BJ (cell line): ENCODE measurements at regions not wholly inside any gene's neighbourhood (a gene's known extent, or its start where the extent isn't known, plus 50 kb on each side); places are given as distances from the start of the nearest gene placed in this dataset.

Source experiments
- CTCF ChIA-PET: fragments of 350-600 bp; formaldehyde crosslinking; extraction: SDS; loops from one replicate; lab custom pipeline; 2021; ENCODE audit warnings: antibody characterized with exemption, inconsistent platforms; lab: Yijun Ruan, JAX
- POLR2A ChIA-PET: fragments of 300-600 bp; sonication (Branson Sonifier 250); formaldehyde crosslinking; extraction: SDS; loops from one replicate; lab custom pipeline; 2021; ENCODE audit warnings: antibody characterized with exemption; lab: Charles Lee
- DNase-seq: peaks from one replicate; pipeline ENCODE4 v3.0.0-alpha.2; 2011; ENCODE audit warnings: low read depth
- H3K27me3 ChIP-seq: 2 replicates; pipeline ENCODE4 v1.6.0; 2011; ENCODE audit warnings: low read length; ENCODE audit not compliant: control insufficient read depth, insufficient read depth
- H3K36me3 ChIP-seq: 2 replicates; pipeline ENCODE4 v1.5.1; 2011; ENCODE audit warnings: low read length; ENCODE audit not compliant: control insufficient read depth, insufficient read depth
- H3K4me3 ChIP-seq: 2 replicates; pipeline ENCODE4 v1.5.1; 2011; ENCODE audit warnings: low read depth, mild to moderate bottlenecking, control low read depth, low read length
- TF ChIP-seq, protein P1 (sequence below): IDR thresholded peaks from 2 replicates; pipeline ENCODE4 v1.5.1; 2011; ENCODE audit warnings: low read depth, mild to moderate bottlenecking, control low read depth, inconsistent platforms, low read length, moderate library complexity; ENCODE audit not compliant: insufficient read depth

DNA sequence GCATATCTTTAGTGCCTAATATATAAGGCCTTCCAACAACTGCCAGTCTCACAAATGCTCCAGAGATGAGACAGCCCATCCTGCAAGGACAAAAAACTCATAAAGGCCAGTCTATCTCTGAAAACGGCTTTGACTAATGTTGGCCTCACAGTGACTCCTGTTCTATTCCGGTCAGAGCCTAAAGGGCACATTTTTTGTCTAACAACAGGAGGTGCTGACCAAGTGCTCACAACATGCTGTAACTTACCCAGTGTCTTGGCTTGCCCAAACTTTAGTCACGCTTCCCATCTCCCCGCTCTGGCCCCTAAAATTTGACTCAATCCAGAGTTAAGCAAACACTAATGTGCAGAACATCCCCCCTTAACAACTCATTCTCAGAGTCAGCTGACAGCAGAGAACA is 1411.2 kb upstream of the MIR17HG start:
- CTCF ChIA-PET: interaction anchor here (0.9 kb wide), 1 partner anchor 8 kb away, joined by 3 read pairs; no protein-coding TSS in a partner anchor
- DNase-seq: no peak

DNA sequence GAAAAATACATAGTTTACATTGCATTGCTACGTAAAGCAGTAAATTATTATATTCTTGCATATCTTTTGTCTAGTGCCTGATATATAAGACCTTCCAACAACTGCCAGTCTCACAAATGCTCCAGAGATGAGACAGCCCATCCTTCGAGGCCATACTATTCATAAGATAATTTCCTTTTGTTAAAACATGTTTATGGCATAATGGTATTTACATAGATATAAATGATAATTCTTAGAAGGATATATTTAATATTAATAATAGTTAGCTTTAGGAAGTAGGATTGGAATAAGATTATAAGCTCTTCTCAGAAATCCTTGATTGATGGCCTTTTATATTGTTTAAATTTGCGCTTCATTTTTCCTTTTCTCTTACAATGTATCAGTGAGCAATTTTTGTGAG is 1410.1 kb upstream of the MIR17HG start:
- TF ChIP-seq, protein P1, sequence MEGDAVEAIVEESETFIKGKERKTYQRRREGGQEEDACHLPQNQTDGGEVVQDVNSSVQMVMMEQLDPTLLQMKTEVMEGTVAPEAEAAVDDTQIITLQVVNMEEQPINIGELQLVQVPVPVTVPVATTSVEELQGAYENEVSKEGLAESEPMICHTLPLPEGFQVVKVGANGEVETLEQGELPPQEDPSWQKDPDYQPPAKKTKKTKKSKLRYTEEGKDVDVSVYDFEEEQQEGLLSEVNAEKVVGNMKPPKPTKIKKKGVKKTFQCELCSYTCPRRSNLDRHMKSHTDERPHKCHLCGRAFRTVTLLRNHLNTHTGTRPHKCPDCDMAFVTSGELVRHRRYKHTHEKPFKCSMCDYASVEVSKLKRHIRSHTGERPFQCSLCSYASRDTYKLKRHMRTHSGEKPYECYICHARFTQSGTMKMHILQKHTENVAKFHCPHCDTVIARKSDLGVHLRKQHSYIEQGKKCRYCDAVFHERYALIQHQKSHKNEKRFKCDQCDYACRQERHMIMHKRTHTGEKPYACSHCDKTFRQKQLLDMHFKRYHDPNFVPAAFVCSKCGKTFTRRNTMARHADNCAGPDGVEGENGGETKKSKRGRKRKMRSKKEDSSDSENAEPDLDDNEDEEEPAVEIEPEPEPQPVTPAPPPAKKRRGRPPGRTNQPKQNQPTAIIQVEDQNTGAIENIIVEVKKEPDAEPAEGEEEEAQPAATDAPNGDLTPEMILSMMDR: no peak
- H3K27me3 ChIP-seq: no peaks in the 10 kb centered on the region
- ChIA-PET CTCF (interaction anchor here (0.9 kb wide), 1 partner anchor 7 kb away, joined by 3 read pairs; no protein-coding TSS in a partner anchor), POLR2A (no interaction called here)
- no peak for DNase-seq
- H3K36me3 ChIP-seq: no peaks in the 10 kb centered on the region
- H3K4me3 ChIP-seq: no peak overlapping the region

More for the DNA sequence above, 1411.2 kb upstream of the MIR17HG start:
- Histone ChIP-seq H3K27me3 (no peaks in the 10 kb centered on the region), H3K36me3 (no peaks in the 10 kb centered on the region), H3K4me3 (no peak overlapping the region)
- POLR2A ChIA-PET: no interaction called here
- TF ChIP-seq, protein P1: no peak

DNA sequence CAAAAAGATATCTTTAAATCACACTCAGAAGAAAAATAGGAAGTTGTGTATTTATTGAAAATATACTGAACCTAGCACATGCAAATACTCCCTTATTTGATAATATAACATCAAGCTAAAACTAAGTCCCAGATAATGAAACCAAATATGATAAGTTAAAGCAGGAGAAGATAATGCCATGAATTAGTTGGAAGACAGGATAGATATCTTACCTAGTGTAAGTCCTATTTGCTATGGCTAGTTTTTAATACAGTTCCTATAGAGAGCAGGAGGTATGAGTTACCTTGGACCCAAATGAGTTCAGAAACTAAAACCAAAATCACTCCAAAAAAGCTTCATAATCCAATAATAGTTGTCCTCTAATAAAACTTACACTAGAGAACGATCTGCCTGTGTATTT is 1407.1 kb upstream of the MIR17HG start:
- ChIA-PET CTCF (no interaction called here), POLR2A (no interaction called here)
- Histone ChIP-seq H3K27me3 (no peaks in the 10 kb centered on the region), H3K36me3 (no peaks in the 10 kb centered on the region), H3K4me3 (no peak overlapping the region)
- TF ChIP-seq, protein P1: no peak
- no peak for DNase-seq

DNA sequence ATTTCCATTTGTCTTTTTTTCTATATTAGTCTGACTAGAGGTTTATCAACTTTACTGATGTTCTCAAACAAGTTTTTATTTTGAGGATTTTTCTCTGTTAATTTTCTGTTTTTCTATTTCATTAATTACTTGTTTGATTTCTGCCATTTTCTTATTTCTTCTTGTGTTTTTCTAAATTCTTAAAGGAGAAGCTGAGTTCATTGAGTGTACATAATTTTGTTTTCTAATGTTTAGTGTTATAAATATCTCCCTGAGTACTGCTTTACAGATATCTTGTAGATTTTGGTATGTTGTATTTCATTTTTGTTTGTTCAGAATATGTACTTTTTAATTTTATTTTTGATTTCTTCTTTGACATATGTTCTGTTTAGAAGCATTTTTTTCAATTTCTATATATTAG is 1404.3 kb upstream of the MIR17HG start:
- Histone ChIP-seq H3K4me3 (no peak overlapping the region), H3K27me3 (no peaks in the 10 kb centered on the region), H3K36me3 (no peaks in the 10 kb centered on the region)
- ChIA-PET CTCF (no interaction called here), POLR2A (no interaction called here)
- TF ChIP-seq, protein P1: no peak
- no peak for DNase-seq

DNA sequence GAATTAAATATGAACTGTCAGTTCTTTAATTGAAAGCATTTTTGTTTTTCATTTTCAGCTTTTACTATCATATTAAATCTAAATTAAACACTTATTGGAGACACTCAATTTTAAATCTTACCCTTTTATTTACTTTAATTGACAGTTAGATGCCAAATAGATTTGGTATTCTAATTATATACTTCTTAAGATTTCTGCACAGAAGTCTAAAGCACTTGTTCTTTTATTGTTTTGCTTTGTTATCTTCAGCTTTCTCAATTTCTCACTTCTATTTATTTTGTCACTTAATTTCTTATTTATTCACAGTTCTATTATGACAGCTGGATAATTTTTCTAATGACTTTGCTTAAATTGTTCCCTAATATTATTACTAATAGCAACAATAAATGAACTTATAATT is 1397.3 kb upstream of the MIR17HG start:
- no peaks in the 10 kb centered on the region for H3K36me3 ChIP-seq
- TF ChIP-seq, protein P1: no peak
- H3K4me3 ChIP-seq: no peak overlapping the region
- H3K27me3 ChIP-seq: no peaks in the 10 kb centered on the region
- ChIA-PET CTCF (no interaction called here), POLR2A (no interaction called here)
- DNase-seq: no peak
